ENCODE measurements at regions not wholly inside any gene's neighbourhood (a gene's known extent, or its start where the extent isn't known, plus 50 kb on each side); places are given as distances from the start of the nearest gene placed in this dataset.

GRCh38 chr4:81566161-81566591, 94.5 kb upstream of the RASGEF1B start:
- DNase-seq (no peak), FAIRE-seq (no peak)
- Histone ChIP-seq H3K27me3 (ENCODE audit: control insufficient read depth in 3 of 3, insufficient read depth in 3 of 3, low read length in 3 of 3) (no peaks in the 10 kb centered on the region), H3K36me3 (ENCODE audit: control insufficient read depth in 3 of 3, insufficient read depth in 2 of 3, low read depth in 1 of 3, low read length in 3 of 3) (no peaks in the 10 kb centered on the region), H3K4me1 (ENCODE audit: control insufficient read depth in 3 of 3, insufficient read depth in 2 of 3, low read depth in 1 of 3, low read length in 2 of 3) (peaks cover 0 to 8% (median 7%) of the 10 kb centered on the region in 3 donors), H3K4me3 (ENCODE audit: low read depth in 1 of 3, low read length in 3 of 3) (no peak overlapping the region), H3K9me3 (ENCODE audit: control insufficient read depth in 2 of 2, insufficient read depth in 1 of 2, low read depth in 1 of 2, low read length in 1 of 2) (no peaks in the 10 kb centered on the region), H3K27ac (ENCODE audit: low read depth in 1 of 3, low read length in 2 of 3) (peak overlapping the region in 1 of 3 donors; percentile 70)
- 25 to 39% (median 28%) methylated on average over 5 of the region's 5 CpGs for WGBS, 3 donors

GRCh38 chr4:81565142-81565870, 93.6 kb upstream of the RASGEF1B start:
- Histone ChIP-seq H3K4me1 (ENCODE audit: control insufficient read depth in 3 of 3, insufficient read depth in 2 of 3, low read depth in 1 of 3, low read length in 2 of 3) (peaks cover 0 to 8% (median 7%) of the 10 kb centered on the region in 3 donors), H3K27me3 (ENCODE audit: control insufficient read depth in 3 of 3, insufficient read depth in 3 of 3, low read length in 3 of 3) (no peaks in the 10 kb centered on the region), H3K4me3 (ENCODE audit: low read depth in 1 of 3, low read length in 3 of 3) (no peak overlapping the region), H3K9me3 (ENCODE audit: control insufficient read depth in 2 of 2, insufficient read depth in 1 of 2, low read depth in 1 of 2, low read length in 1 of 2) (no peaks in the 10 kb centered on the region), H3K27ac (ENCODE audit: low read depth in 1 of 3, low read length in 2 of 3) (peak overlapping the region in 2 of 3 donors; percentile 8 to 70), H3K36me3 (ENCODE audit: control insufficient read depth in 3 of 3, insufficient read depth in 2 of 3, low read depth in 1 of 3, low read length in 3 of 3) (no peaks in the 10 kb centered on the region)
- DNase-seq (peak; percentile 46 to 56), FAIRE-seq (no peak)
- 12 to 24% (median 16%) methylated on average over 6 of the region's 6 CpGs for WGBS, 3 donors

- peak in 1 of 2 donors; percentile 37 for DNase-seq
- H3K4me1 ChIP-seq (ENCODE audit: control insufficient read depth in 3 of 3, insufficient read depth in 2 of 3, low read depth in 1 of 3, low read length in 2 of 3): peaks cover 0 to 8% (median 7%) of the 10 kb centered on the region in 3 donors
- peak overlapping the region in 1 of 3 donors; percentile 16 for H3K27ac ChIP-seq (ENCODE audit: low read depth in 1 of 3, low read length in 2 of 3)
- WGBS, 3 donors: 20 to 58% (median 36%) methylated on average over 3 of the region's 3 CpGs
- FAIRE-seq: no peak
- H3K4me3 ChIP-seq (ENCODE audit: low read depth in 1 of 3, low read length in 3 of 3): no peak overlapping the region
- no peaks in the 10 kb centered on the region for H3K36me3 ChIP-seq (ENCODE audit: control insufficient read depth in 3 of 3, insufficient read depth in 2 of 3, low read depth in 1 of 3, low read length in 3 of 3)
- no peaks in the 10 kb centered on the region for H3K9me3 ChIP-seq (ENCODE audit: control insufficient read depth in 2 of 2, insufficient read depth in 1 of 2, low read depth in 1 of 2, low read length in 1 of 2)
- no peaks in the 10 kb centered on the region for H3K27me3 ChIP-seq (ENCODE audit: control insufficient read depth in 3 of 3, insufficient read depth in 3 of 3, low read length in 3 of 3)
Observed at GRCh38 chr4:81564025-81564424, 92.3 kb upstream of the RASGEF1B start.

- no peaks in the 10 kb centered on the region for H3K9me3 ChIP-seq (ENCODE audit: control insufficient read depth in 2 of 2, insufficient read depth in 1 of 2, low read depth in 1 of 2, low read length in 1 of 2)
- no peak for FAIRE-seq
Observed at GRCh38 chr4:81562093-81562492, 90.4 kb upstream of the RASGEF1B start.

GRCh38 chr4:81557306-81557705, 85.6 kb upstream of the RASGEF1B start:
- FAIRE-seq: peak; percentile 15
- no peaks in the 10 kb centered on the region for H3K4me1 ChIP-seq (ENCODE audit: control insufficient read depth in 3 of 3, insufficient read depth in 2 of 3, low read depth in 1 of 3, low read length in 2 of 3)
- H3K4me3 ChIP-seq (ENCODE audit: low read depth in 1 of 3, low read length in 3 of 3): no peak overlapping the region
- no peaks in the 10 kb centered on the region for H3K27me3 ChIP-seq (ENCODE audit: control insufficient read depth in 3 of 3, insufficient read depth in 3 of 3, low read length in 3 of 3)
- H3K9me3 ChIP-seq (ENCODE audit: control insufficient read depth in 2 of 2, insufficient read depth in 1 of 2, low read depth in 1 of 2, low read length in 1 of 2): no peaks in the 10 kb centered on the region
- peak in 1 of 2 donors; percentile 39 for DNase-seq
- H3K36me3 ChIP-seq (ENCODE audit: control insufficient read depth in 3 of 3, insufficient read depth in 2 of 3, low read depth in 1 of 3, low read length in 3 of 3): no peaks in the 10 kb centered on the region
- no peak overlapping the region for H3K27ac ChIP-seq (ENCODE audit: low read depth in 1 of 3, low read length in 2 of 3)

More at GRCh38 chr4:81562093-81562492, 90.4 kb upstream of the RASGEF1B start:
- H3K4me1 ChIP-seq (ENCODE audit: control insufficient read depth in 3 of 3, insufficient read depth in 2 of 3, low read depth in 1 of 3, low read length in 2 of 3): peaks cover 0 to 8% (median 7%) of the 10 kb centered on the region in 3 donors
- WGBS, 3 donors: 49 to 66% (median 58%) methylated on average over 1 of the region's 1 CpG
- H3K36me3 ChIP-seq (ENCODE audit: control insufficient read depth in 3 of 3, insufficient read depth in 2 of 3, low read depth in 1 of 3, low read length in 3 of 3): no peaks in the 10 kb centered on the region
- no peak overlapping the region for H3K4me3 ChIP-seq (ENCODE audit: low read depth in 1 of 3, low read length in 3 of 3)
- no peak for DNase-seq
- no peaks in the 10 kb centered on the region for H3K27me3 ChIP-seq (ENCODE audit: control insufficient read depth in 3 of 3, insufficient read depth in 3 of 3, low read length in 3 of 3)
- peak overlapping the region in 1 of 3 donors; percentile 45 for H3K27ac ChIP-seq (ENCODE audit: low read depth in 1 of 3, low read length in 2 of 3)

GRCh38 chr4:81555489-81555888, 83.8 kb upstream of the RASGEF1B start:
- WGBS, 3 donors: 6 to 23% (median 18%) methylated on average over 3 of the region's 3 CpGs
- Histone ChIP-seq H3K9me3 (ENCODE audit: control insufficient read depth in 2 of 2, insufficient read depth in 1 of 2, low read depth in 1 of 2, low read length in 1 of 2) (no peaks in the 10 kb centered on the region), H3K36me3 (ENCODE audit: control insufficient read depth in 3 of 3, insufficient read depth in 2 of 3, low read depth in 1 of 3, low read length in 3 of 3) (no peaks in the 10 kb centered on the region), H3K4me1 (ENCODE audit: control insufficient read depth in 3 of 3, insufficient read depth in 2 of 3, low read depth in 1 of 3, low read length in 2 of 3) (peaks cover 0 to 7% (median 0%) of the 10 kb centered on the region in 3 donors), H3K4me3 (ENCODE audit: low read depth in 1 of 3, low read length in 3 of 3) (no peak overlapping the region), H3K27me3 (ENCODE audit: control insufficient read depth in 3 of 3, insufficient read depth in 3 of 3, low read length in 3 of 3) (no peaks in the 10 kb centered on the region), H3K27ac (ENCODE audit: low read depth in 1 of 3, low read length in 2 of 3) (no peak overlapping the region)
- DNase-seq (peak in 1 of 2 donors; percentile 24), FAIRE-seq (no peak)

- H3K4me1 ChIP-seq (ENCODE audit: control insufficient read depth in 3 of 3, insufficient read depth in 2 of 3, low read depth in 1 of 3, low read length in 2 of 3): peaks cover 0 to 14% (median 0%) of the 10 kb centered on the region in 3 donors
- H3K36me3 ChIP-seq (ENCODE audit: control insufficient read depth in 3 of 3, insufficient read depth in 2 of 3, low read depth in 1 of 3, low read length in 3 of 3): no peaks in the 10 kb centered on the region
- H3K4me3 ChIP-seq (ENCODE audit: low read depth in 1 of 3, low read length in 3 of 3): no peak overlapping the region
- 38 to 58% (median 48%) methylated on average over 1 of the region's 1 CpG for WGBS, 3 donors
- FAIRE-seq (no peak), DNase-seq (no peak)
- H3K27me3 ChIP-seq (ENCODE audit: control insufficient read depth in 3 of 3, insufficient read depth in 3 of 3, low read length in 3 of 3): no peaks in the 10 kb centered on the region
- no peaks in the 10 kb centered on the region for H3K9me3 ChIP-seq (ENCODE audit: control insufficient read depth in 2 of 2, insufficient read depth in 1 of 2, low read depth in 1 of 2, low read length in 1 of 2)
- H3K27ac ChIP-seq (ENCODE audit: low read depth in 1 of 3, low read length in 2 of 3): no peak overlapping the region
Observed at GRCh38 chr4:81552086-81552485, 80.4 kb upstream of the RASGEF1B start.

- no peaks in the 10 kb centered on the region for H3K9me3 ChIP-seq (ENCODE audit: control insufficient read depth in 2 of 2, insufficient read depth in 1 of 2, low read depth in 1 of 2, low read length in 1 of 2)
- H3K27me3 ChIP-seq (ENCODE audit: control insufficient read depth in 3 of 3, insufficient read depth in 3 of 3, low read length in 3 of 3): no peaks in the 10 kb centered on the region
- H3K27ac ChIP-seq (ENCODE audit: low read depth in 1 of 3, low read length in 2 of 3): peak overlapping the region in 1 of 3 donors; percentile 70
- no peaks in the 10 kb centered on the region for H3K36me3 ChIP-seq (ENCODE audit: control insufficient read depth in 3 of 3, insufficient read depth in 2 of 3, low read depth in 1 of 3, low read length in 3 of 3)
- H3K4me1 ChIP-seq (ENCODE audit: control insufficient read depth in 3 of 3, insufficient read depth in 2 of 3, low read depth in 1 of 3, low read length in 2 of 3): peaks cover 0 to 14% (median 0%) of the 10 kb centered on the region in 3 donors
- WGBS, 3 donors: 33 to 51% (median 44%) methylated on average over 5 of the region's 5 CpGs
- peak in 1 of 2 donors; percentile 47 for DNase-seq
- H3K4me3 ChIP-seq (ENCODE audit: low read depth in 1 of 3, low read length in 3 of 3): no peak overlapping the region
- no peak for FAIRE-seq
Observed at GRCh38 chr4:81550388-81550859, 78.7 kb upstream of the RASGEF1B start.

Data from small intestine (tissue), 7 donors.